CD4-positive, CD25-positive, alpha-beta regulatory T cell (primary cell): ENCODE measurements at regions not wholly inside any gene's neighbourhood (a gene's known extent, or its start where the extent isn't known, plus 50 kb on each side); places are given as distances from the start of the nearest gene placed in this dataset.

Experiments used
- ATAC-seq, 2 donors: fragments of 150-1000 bp; cut with Tn5 transposase; one replicate each; pipeline ENCODE4 v1.10.0; 2021; ENCODE audit warnings: low read depth in 2 of 2, moderate number of reproducible peaks in 2 of 2, moderate library complexity in 1 of 2
- DNase-seq, 3 donors: peaks; one replicate each; pipeline versions ENCODE4 v3.0.0 to v3.0.0-alpha.2; 2012 to 2022; ENCODE audit warnings: mixed read lengths in 1 of 3
- H3K27ac ChIP-seq: one replicate; pipeline ENCODE4 v1.7.0; 2013; ENCODE audit warnings: mild to moderate bottlenecking, low read length; ENCODE audit not compliant: insufficient read depth, poor library complexity, severe bottlenecking
- H3K27me3 ChIP-seq: one replicate; pipeline ENCODE4 v1.7.0; 2013; ENCODE audit warnings: low read length; ENCODE audit not compliant: control insufficient read depth, insufficient read depth
- H3K36me3 ChIP-seq: one replicate; pipeline ENCODE4 v1.7.0; 2013; ENCODE audit warnings: mild to moderate bottlenecking, low read length, moderate library complexity; ENCODE audit not compliant: control insufficient read depth, insufficient read depth
- H3K4me1 ChIP-seq: 2 replicates; pipeline ENCODE4 v1.7.0; 2013; ENCODE audit warnings: mild to moderate bottlenecking, low read length; ENCODE audit not compliant: insufficient read depth, control insufficient read depth, poor library complexity, severe bottlenecking
- H3K4me3 ChIP-seq: one replicate; pipeline ENCODE4 v1.7.0; 2013; ENCODE audit warnings: low read depth, mild to moderate bottlenecking, low read length, moderate library complexity
- H3K9me3 ChIP-seq, 2 experiments: 1 replicate in 1 of 2; 2 replicates in 1 of 2; pipeline ENCODE4 v1.7.0; 2013; ENCODE audit warnings: low read length in 2 of 2, mild to moderate bottlenecking in 1 of 2, moderate library complexity in 1 of 2; ENCODE audit not compliant: control insufficient read depth in 2 of 2
- H3K27ac Mint-ChIP-seq, 3 donors: one replicate each; pipeline ENCODE4 v1.8.0; 2020 to 2022; ENCODE audit warnings: mild to moderate bottlenecking in 3 of 3, mixed read lengths in 3 of 3, moderate library complexity in 2 of 3
- H3K27me3 Mint-ChIP-seq: one replicate; pipeline ENCODE4 v1.8.0; 2022; ENCODE audit warnings: mild to moderate bottlenecking, mixed read lengths
- H3K36me3 Mint-ChIP-seq: one replicate; pipeline ENCODE4 v1.8.0; 2020; ENCODE audit warnings: mixed read lengths
- H3K4me1 Mint-ChIP-seq, 4 donors: one replicate each; pipeline ENCODE4 v1.8.0; 2020 to 2022; ENCODE audit warnings: mixed read lengths in 4 of 4, mild to moderate bottlenecking in 1 of 4
- H3K4me3 Mint-ChIP-seq, 4 donors: one replicate each; pipeline ENCODE4 v1.8.0; 2020 to 2022; ENCODE audit warnings: mild to moderate bottlenecking in 4 of 4, mixed read lengths in 4 of 4, moderate library complexity in 3 of 4
- H3K9me3 Mint-ChIP-seq, 7 donors: one replicate each; pipeline ENCODE4 v1.8.0; 2020 to 2022; ENCODE audit warnings: mixed read lengths in 7 of 7, mild to moderate bottlenecking in 3 of 7, moderate library complexity in 2 of 7

- H3K27ac ChIP-seq: no peak overlapping the region
- peaks cover 47% of the 10 kb centered on the region for H3K4me1 ChIP-seq
- H3K27me3 Mint-ChIP-seq: no peaks in the 10 kb centered on the region
- DNase-seq (no peak), ATAC-seq (no peak)
- H3K9me3 ChIP-seq: no peaks in the 10 kb centered on the region
- no peaks in the 10 kb centered on the region for H3K36me3 ChIP-seq
- H3K4me3 ChIP-seq: no peak overlapping the region
- no peak overlapping the region for H3K4me3 Mint-ChIP-seq
- no peaks in the 10 kb centered on the region for H3K27me3 ChIP-seq
- peaks cover 0 to 1% (median 0%) of the 10 kb centered on the region in 7 donors for H3K9me3 Mint-ChIP-seq
- H3K36me3 Mint-ChIP-seq: no peaks in the 10 kb centered on the region
- H3K27ac Mint-ChIP-seq: peak overlapping the region; percentile 61 to 98 (median 72)
- peaks cover 42 to 85% (median 52%) of the 10 kb centered on the region in 4 donors for H3K4me1 Mint-ChIP-seq
These were observed 473.6 kb downstream of the FOXO1 start for GRCh38 chr13:40192858-40193257.

GRCh38 chr13:40193286-40194223, 472.9 kb downstream of the FOXO1 start:
- Histone ChIP-seq H3K27me3 (no peaks in the 10 kb centered on the region), H3K4me1 (peaks cover 40% of the 10 kb centered on the region), H3K9me3 (no peaks in the 10 kb centered on the region), H3K27ac (no peak overlapping the region), H3K36me3 (no peaks in the 10 kb centered on the region), H3K4me3 (no peak overlapping the region)
- Mint-ChIP-seq H3K4me1 (peaks cover 37 to 83% (median 49%) of the 10 kb centered on the region in 4 donors), H3K27ac (peak overlapping the region; percentile 52 to 72 (median 61)), H3K27me3 (no peaks in the 10 kb centered on the region), H3K4me3 (peak overlapping the region in 1 of 4 donors; percentile 61), H3K36me3 (peaks cover 2% of the 10 kb centered on the region), H3K9me3 (peaks cover 0 to 1% (median 0%) of the 10 kb centered on the region in 7 donors)
- DNase-seq: no peak
- ATAC-seq: no peak

GRCh38 chr13:40194224-40194806, 472.1 kb downstream of the FOXO1 start:
- Histone ChIP-seq H3K9me3 (no peaks in the 10 kb centered on the region), H3K36me3 (no peaks in the 10 kb centered on the region), H3K4me1 (peaks cover 32% of the 10 kb centered on the region), H3K4me3 (no peak overlapping the region), H3K27me3 (no peaks in the 10 kb centered on the region), H3K27ac (no peak overlapping the region)
- Mint-ChIP-seq H3K4me1 (peaks cover 31 to 83% (median 46%) of the 10 kb centered on the region in 4 donors), H3K27ac (peak overlapping the region in 2 of 3 donors; percentile 52 to 70), H3K27me3 (no peaks in the 10 kb centered on the region), H3K36me3 (peaks cover 4% of the 10 kb centered on the region), H3K4me3 (peak overlapping the region in 1 of 4 donors; percentile 61), H3K9me3 (peaks cover 0 to 1% (median 0%) of the 10 kb centered on the region in 7 donors)
- no peak for ATAC-seq
- DNase-seq: no peak

- Mint-ChIP-seq H3K4me1 (peaks cover 22 to 73% (median 37%) of the 10 kb centered on the region in 4 donors), H3K36me3 (peaks cover 4% of the 10 kb centered on the region), H3K27me3 (no peaks in the 10 kb centered on the region), H3K4me3 (peak overlapping the region in 1 of 4 donors; percentile 30), H3K9me3 (peaks cover 0 to 1% (median 0%) of the 10 kb centered on the region in 7 donors), H3K27ac (no peak overlapping the region)
- no peak for ATAC-seq
- H3K36me3 ChIP-seq: no peaks in the 10 kb centered on the region
- no peaks in the 10 kb centered on the region for H3K9me3 ChIP-seq
- no peaks in the 10 kb centered on the region for H3K27me3 ChIP-seq
- no peak for DNase-seq
- no peak overlapping the region for H3K4me3 ChIP-seq
- peaks cover 5% of the 10 kb centered on the region for H3K4me1 ChIP-seq
- no peak overlapping the region for H3K27ac ChIP-seq
These were observed 469.4 kb downstream of the FOXO1 start for GRCh38 chr13:40197049-40197448.

- H3K4me1 Mint-ChIP-seq: peaks cover 29 to 73% (median 43%) of the 10 kb centered on the region in 4 donors
- H3K4me3 Mint-ChIP-seq: no peak overlapping the region
- H3K9me3 ChIP-seq: no peaks in the 10 kb centered on the region
- no peaks in the 10 kb centered on the region for H3K4me1 ChIP-seq
- H3K36me3 Mint-ChIP-seq: peaks cover 4% of the 10 kb centered on the region
- ATAC-seq (no peak), DNase-seq (no peak)
- H3K27me3 ChIP-seq: no peaks in the 10 kb centered on the region
- H3K36me3 ChIP-seq: no peaks in the 10 kb centered on the region
- H3K9me3 Mint-ChIP-seq: peaks cover 0 to 3% (median 0%) of the 10 kb centered on the region in 7 donors
- H3K27me3 Mint-ChIP-seq: no peaks in the 10 kb centered on the region
- H3K27ac Mint-ChIP-seq: no peak overlapping the region
- H3K4me3 ChIP-seq: no peak overlapping the region
- H3K27ac ChIP-seq: no peak overlapping the region
These were observed 468.4 kb downstream of the FOXO1 start for GRCh38 chr13:40197936-40198595.

- Mint-ChIP-seq H3K9me3 (peaks cover 0 to 4% (median 1%) of the 10 kb centered on the region in 7 donors), H3K4me3 (no peak overlapping the region), H3K36me3 (peaks cover 4% of the 10 kb centered on the region), H3K27me3 (no peaks in the 10 kb centered on the region), H3K4me1 (peaks cover 42 to 77% (median 53%) of the 10 kb centered on the region in 4 donors), H3K27ac (peak overlapping the region in 1 of 3 donors; percentile 36)
- Histone ChIP-seq H3K27me3 (no peaks in the 10 kb centered on the region), H3K27ac (no peak overlapping the region), H3K9me3 (no peaks in the 10 kb centered on the region), H3K4me3 (no peak overlapping the region), H3K36me3 (no peaks in the 10 kb centered on the region), H3K4me1 (peaks cover 19% of the 10 kb centered on the region)
- ATAC-seq (no peak), DNase-seq (no peak)
These were observed 466.0 kb downstream of the FOXO1 start for GRCh38 chr13:40200273-40200978.

GRCh38 chr13:40204246-40204645, 462.2 kb downstream of the FOXO1 start:
- peaks cover 51 to 87% (median 76%) of the 10 kb centered on the region in 4 donors for H3K4me1 Mint-ChIP-seq

More at GRCh38 chr13:40204246-40204645, 462.2 kb downstream of the FOXO1 start:
- peaks cover 0 to 5% (median 2%) of the 10 kb centered on the region in 7 donors for H3K9me3 Mint-ChIP-seq
- H3K36me3 Mint-ChIP-seq: no peaks in the 10 kb centered on the region
- H3K27me3 ChIP-seq: no peaks in the 10 kb centered on the region
- H3K36me3 ChIP-seq: no peaks in the 10 kb centered on the region
- ATAC-seq (no peak), DNase-seq (peak in 1 of 3 donors; percentile 48)
- H3K27me3 Mint-ChIP-seq: no peaks in the 10 kb centered on the region
- peak overlapping the region; percentile 39 for H3K4me3 ChIP-seq
- H3K4me3 Mint-ChIP-seq: peak overlapping the region in 3 of 4 donors; percentile 52 to 80 (median 54)
- H3K4me1 ChIP-seq: peaks cover 58% of the 10 kb centered on the region
- H3K27ac Mint-ChIP-seq: peak overlapping the region; percentile 98 to 100 (median 100)
- peak overlapping the region; percentile 87 for H3K27ac ChIP-seq
- no peaks in the 10 kb centered on the region for H3K9me3 ChIP-seq
